ENCODE measurements at regions not wholly inside any gene's neighbourhood (a gene's known extent, or its start where the extent isn't known, plus 50 kb on each side); places are given as distances from the start of the nearest gene placed in this dataset.

GRCh38 chr14:44741431-44741830 lies 220.3 kb downstream of the KLHL28 start:
- Histone ChIP-seq H3K4me1 (ENCODE audit: insufficient read depth, low read length) (no peaks in the 10 kb centered on the region), H4K20me1 (ENCODE audit: insufficient read depth, low read length) (no peaks in the 10 kb centered on the region), H3K4me2 (ENCODE audit: low read depth, low read length) (no peak overlapping the region), H3K9ac (ENCODE audit: insufficient read depth, low read depth, low read length) (no peak overlapping the region), H3K36me3 (replicated peaks in 1 of 2; ENCODE audit: control insufficient read depth in 1 of 2, insufficient read depth in 2 of 2, low read length in 2 of 2) (no peaks in the 10 kb centered on the region), H3K79me2 (ENCODE audit: insufficient read depth, low read length) (no peaks in the 10 kb centered on the region), H3K27me3 (ENCODE audit: control insufficient read depth in 1 of 2, insufficient read depth in 2 of 2, low read length in 2 of 2) (no peaks in the 10 kb centered on the region), H3K27ac (ENCODE audit: extremely low read length, insufficient read depth, low read length) (no peak overlapping the region), H3K4me3 (replicated peaks in 1 of 3; ENCODE audit: insufficient read depth in 1 of 3, low read depth in 2 of 3, low read length in 3 of 3) (no peak overlapping the region), H3K9me3 (ENCODE audit: low read length) (no peaks in the 10 kb centered on the region), H2AFZ (ENCODE audit: low read length) (no peak overlapping the region)
- ChIA-PET POLR2A (no interaction called here), CTCF (ENCODE audit: low intra/inter-chr PET ratio, low total read pairs) (no interaction called here)
- in situ Hi-C loops (cut with HindIII; ENCODE audit: extremely low pct_ligation_motif_present, low pct_unique_long_range_greater_than_20kb) (no loop called here), intact Hi-C loops (cut with micrococcal nuclease; ENCODE audit: unreplicated experiment) (no loop called here)
- FAIRE-seq (no peak), DNase-seq (ENCODE audit: low spot score) (no peak), ATAC-seq (no peak)
- BruUV-seq (replicated peaks) = no TSS peak
- TF ChIP-seq ZNF337 (CRISPR knock-in tag; IDR thresholded peaks at IDR 0.05; ENCODE audit: borderline replicate concordance, low read depth) = no peak
- TF ChIP-seq, protein P1, sequence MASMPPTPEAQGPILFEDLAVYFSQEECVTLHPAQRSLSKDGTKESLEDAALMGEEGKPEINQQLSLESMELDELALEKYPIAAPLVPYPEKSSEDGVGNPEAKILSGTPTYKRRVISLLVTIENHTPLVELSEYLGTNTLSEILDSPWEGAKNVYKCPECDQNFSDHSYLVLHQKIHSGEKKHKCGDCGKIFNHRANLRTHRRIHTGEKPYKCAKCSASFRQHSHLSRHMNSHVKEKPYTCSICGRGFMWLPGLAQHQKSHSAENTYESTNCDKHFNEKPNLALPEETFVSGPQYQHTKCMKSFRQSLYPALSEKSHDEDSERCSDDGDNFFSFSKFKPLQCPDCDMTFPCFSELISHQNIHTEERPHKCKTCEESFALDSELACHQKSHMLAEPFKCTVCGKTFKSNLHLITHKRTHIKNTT (CRISPR knock-in tag; IDR thresholded peaks at IDR 0.05) = no peak
- no peak for TF ChIP-seq SPEN (CRISPR knock-in tag; IDR thresholded peaks at IDR 0.05; ENCODE audit: low read depth)
- no peak for TF ChIP-seq ZSCAN30 (CRISPR knock-in tag; IDR thresholded peaks at IDR 0.05)
- TF ChIP-seq, protein P2, sequence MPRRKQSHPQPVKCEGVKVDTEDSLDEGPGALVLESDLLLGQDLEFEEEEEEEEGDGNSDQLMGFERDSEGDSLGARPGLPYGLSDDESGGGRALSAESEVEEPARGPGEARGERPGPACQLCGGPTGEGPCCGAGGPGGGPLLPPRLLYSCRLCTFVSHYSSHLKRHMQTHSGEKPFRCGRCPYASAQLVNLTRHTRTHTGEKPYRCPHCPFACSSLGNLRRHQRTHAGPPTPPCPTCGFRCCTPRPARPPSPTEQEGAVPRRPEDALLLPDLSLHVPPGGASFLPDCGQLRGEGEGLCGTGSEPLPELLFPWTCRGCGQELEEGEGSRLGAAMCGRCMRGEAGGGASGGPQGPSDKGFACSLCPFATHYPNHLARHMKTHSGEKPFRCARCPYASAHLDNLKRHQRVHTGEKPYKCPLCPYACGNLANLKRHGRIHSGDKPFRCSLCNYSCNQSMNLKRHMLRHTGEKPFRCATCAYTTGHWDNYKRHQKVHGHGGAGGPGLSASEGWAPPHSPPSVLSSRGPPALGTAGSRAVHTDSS (CRISPR knock-in tag; conservative IDR thresholded peaks at IDR 0.05) = no peak
- no peak for TF ChIP-seq CHCHD3 (CRISPR knock-in tag; IDR thresholded peaks at IDR 0.05)
- no peak for TF ChIP-seq RXRB (CRISPR knock-in tag; IDR thresholded peaks at IDR 0.05; ENCODE audit: borderline replicate concordance)

- BruUV-seq (replicated peaks) = no TSS peak
- H2AFZ ChIP-seq (ENCODE audit: low read length) = no peak overlapping the region
- H3K27me3 ChIP-seq (ENCODE audit: control insufficient read depth in 1 of 2, insufficient read depth in 2 of 2, low read length in 2 of 2) = no peaks in the 10 kb centered on the region
- in situ Hi-C loops (cut with HindIII; ENCODE audit: extremely low pct_ligation_motif_present, low pct_unique_long_range_greater_than_20kb) = no loop called here
- H3K4me1 ChIP-seq (ENCODE audit: insufficient read depth, low read length) = no peaks in the 10 kb centered on the region
- 5% methylated on average over 1 of the region's 1 CpG for WGBS (ENCODE audit: low lambda C conversion rate)
- no peak overlapping the region for H3K9ac ChIP-seq (ENCODE audit: insufficient read depth, low read depth, low read length)
- DNase-seq (ENCODE audit: low spot score) (no peak), FAIRE-seq (no peak), ATAC-seq (no peak)
- H3K79me2 ChIP-seq (ENCODE audit: insufficient read depth, low read length) = no peaks in the 10 kb centered on the region
- no peak overlapping the region for H3K27ac ChIP-seq (ENCODE audit: extremely low read length, insufficient read depth, low read length)
- H4K20me1 ChIP-seq (ENCODE audit: insufficient read depth, low read length) = no peaks in the 10 kb centered on the region
- intact Hi-C loops (cut with micrococcal nuclease; ENCODE audit: unreplicated experiment) = no loop called here
- no peak overlapping the region for H3K4me3 ChIP-seq (replicated peaks in 1 of 3; ENCODE audit: insufficient read depth in 1 of 3, low read depth in 2 of 3, low read length in 3 of 3)
- H3K4me2 ChIP-seq (ENCODE audit: low read depth, low read length) = no peak overlapping the region
- ChIA-PET CTCF (ENCODE audit: low intra/inter-chr PET ratio, low total read pairs) (no interaction called here), POLR2A (no interaction called here)
- no peaks in the 10 kb centered on the region for H3K36me3 ChIP-seq (replicated peaks in 1 of 2; ENCODE audit: control insufficient read depth in 1 of 2, insufficient read depth in 2 of 2, low read length in 2 of 2)
- no peaks in the 10 kb centered on the region for H3K9me3 ChIP-seq (ENCODE audit: low read length)
- TF ChIP-seq THRA (CRISPR knock-in tag; IDR thresholded peaks at IDR 0.05; ENCODE audit: borderline replicate concordance) = no peak
- TF ChIP-seq ZNF547 (CRISPR knock-in tag; IDR thresholded peaks at IDR 0.05) = no peak
- no peak for TF ChIP-seq ZNF501 (CRISPR knock-in tag; IDR thresholded peaks at IDR 0.05)
- TF ChIP-seq NFATC3 (CRISPR knock-in tag; IDR thresholded peaks at IDR 0.05) = no peak
- no peak for TF ChIP-seq SETDB1 (CRISPR knock-in tag; IDR thresholded peaks at IDR 0.05; ENCODE audit: borderline replicate concordance)
- no peak for TF ChIP-seq ATF3 (CRISPR knock-in tag; IDR thresholded peaks at IDR 0.05)
- no peak for TF ChIP-seq MXD3 (CRISPR knock-in tag; IDR thresholded peaks at IDR 0.05)
- TF ChIP-seq ZFYVE20 (CRISPR knock-in tag; IDR thresholded peaks at IDR 0.05; ENCODE audit: borderline replicate concordance, low read depth) = no peak
- no peak for TF ChIP-seq KLF9 (CRISPR knock-in tag; IDR thresholded peaks at IDR 0.05; ENCODE audit: low read depth)
- no peak for TF ChIP-seq MIER2 (CRISPR knock-in tag; IDR thresholded peaks at IDR 0.05)
These were observed 225.4 kb downstream of the KLHL28 start for GRCh38 chr14:44736326-44736725.

Measured in HepG2 (cell line).